Hematopoietic multipotent progenitor cell treated with erythropoietin and hydrocortisone succinate and interleukin-3 and kit ligand, for 8 days (in vitro differentiated cells): ENCODE measurements at regions not wholly inside any gene's neighbourhood (a gene's known extent, or its start where the extent isn't known, plus 50 kb on each side); places are given as distances from the start of the nearest gene placed in this dataset.

ENCODE experiments used
- DNase-seq: peaks from one replicate; pipeline ENCODE4 v3.0.0-alpha.2; 2015

- no peak for DNase-seq
Measured at GRCh38 chr9:109886041-109886440, 106.0 kb downstream of the PALM2AKAP2 start.

- no peak for DNase-seq
Measured at GRCh38 chr9:109886617-109887016, 106.6 kb downstream of the PALM2AKAP2 start.

GRCh38 chr9:109887079-109887478 lies 107.1 kb downstream of the PALM2AKAP2 start:
- DNase-seq, result no peak

GRCh38 chr9:109888695-109889094 lies 108.7 kb downstream of the PALM2AKAP2 start:
- DNase-seq, result no peak

GRCh38 chr9:109889456-109889855 lies 109.5 kb downstream of the PALM2AKAP2 start:
- DNase-seq, result no peak

DNA sequence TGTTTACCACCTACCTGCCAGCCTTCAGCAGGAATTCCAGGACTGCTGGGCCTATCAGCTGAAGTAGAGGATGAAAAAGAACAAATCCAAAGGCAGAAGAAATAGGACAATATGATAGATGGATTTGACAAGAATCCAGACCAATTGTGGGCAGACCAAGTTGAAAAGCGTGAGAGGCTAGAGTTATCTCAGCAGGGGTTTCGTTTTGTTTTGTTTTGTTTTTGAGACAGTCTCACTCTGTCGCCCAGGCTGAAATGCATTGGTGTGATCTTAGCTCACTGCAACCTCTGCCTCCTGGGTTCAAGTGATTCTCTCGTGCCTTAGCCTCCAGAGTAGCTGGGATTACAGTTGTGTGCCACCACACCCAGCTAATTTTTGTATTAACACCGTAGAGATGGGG lies 113.2 kb downstream of the PALM2AKAP2 start:
- no peak for DNase-seq

GRCh38 chr9:109894473-109894872 lies 114.5 kb downstream of the PALM2AKAP2 start:
- no peak for DNase-seq

DNA sequence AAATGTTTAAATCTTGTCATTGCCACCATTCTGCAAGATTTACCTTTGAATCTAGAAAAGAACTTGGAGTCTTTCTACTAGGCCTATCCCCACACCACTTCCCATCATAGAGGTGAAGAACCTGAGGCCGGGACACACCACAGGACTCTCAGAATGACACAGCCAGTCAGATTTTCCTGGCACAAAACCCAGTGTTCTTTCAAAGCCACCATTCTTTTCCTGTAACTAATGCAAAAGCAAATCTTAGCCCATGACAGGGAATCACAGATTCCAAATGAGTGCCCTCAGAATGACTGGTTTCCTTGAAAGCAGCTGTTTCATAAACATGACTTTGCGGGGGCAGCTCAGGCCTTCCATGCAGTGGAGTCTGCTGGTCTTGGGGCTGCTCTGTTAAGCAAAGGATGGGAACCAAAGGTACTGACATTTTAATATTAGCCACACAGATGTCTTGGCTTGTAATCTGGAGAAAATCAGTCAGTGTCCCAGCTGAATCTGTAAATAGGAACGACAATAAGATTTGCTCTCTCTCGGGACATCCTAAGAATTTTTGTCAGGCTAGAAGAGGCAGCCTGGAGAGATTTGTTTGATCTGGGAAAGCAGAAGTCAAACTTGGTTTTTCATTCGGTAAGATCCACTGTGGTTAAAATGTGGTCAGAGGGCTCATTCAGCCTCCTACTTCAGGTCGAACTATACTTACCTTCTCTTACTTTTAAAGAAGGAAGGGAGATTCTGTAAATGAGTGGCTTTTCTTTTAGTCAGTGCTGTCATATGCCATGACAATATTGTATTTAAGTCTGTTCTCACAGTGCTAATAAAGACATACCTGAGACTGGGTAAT lies 115.1 kb downstream of the PALM2AKAP2 start:
- DNase-seq, result no peak

GRCh38 chr9:109901201-109901600 lies 121.2 kb downstream of the PALM2AKAP2 start:
- DNase-seq, result no peak

DNA sequence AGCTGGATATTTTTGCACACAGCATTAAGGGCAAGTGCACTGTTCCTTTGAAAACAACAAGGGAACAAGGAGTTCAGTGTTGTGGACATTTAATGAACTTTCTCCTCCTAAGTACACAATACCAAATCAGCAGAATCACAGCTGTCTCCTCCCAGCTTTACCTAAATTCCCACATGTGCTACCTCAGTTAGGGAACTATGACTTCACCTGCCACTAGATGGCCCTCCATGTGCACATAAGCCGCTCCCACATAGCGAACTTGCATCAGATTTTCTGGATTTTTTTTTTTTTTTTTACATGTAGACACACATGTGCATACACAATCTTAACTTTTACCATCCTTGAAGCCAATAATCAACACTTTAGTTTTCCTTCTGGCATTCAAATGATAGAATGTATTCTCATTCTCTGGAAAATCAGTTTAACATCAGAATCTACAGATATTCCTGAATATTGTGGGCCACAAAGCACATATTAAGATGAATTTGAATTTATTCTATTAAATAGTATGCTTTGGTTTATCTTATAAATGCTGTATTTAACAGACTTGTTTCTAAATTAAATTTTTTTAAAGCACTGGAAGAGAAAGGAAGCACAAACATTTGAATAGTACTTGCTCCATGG lies 123.6 kb downstream of the PALM2AKAP2 start:
- DNase-seq, result peak; percentile 76

- DNase-seq, result no peak
Measured at GRCh38 chr9:109904666-109905065, 124.7 kb downstream of the PALM2AKAP2 start.

- no peak for DNase-seq
Measured at GRCh38 chr9:109905472-109905871, 125.5 kb downstream of the PALM2AKAP2 start.

GRCh38 chr9:109906766-109907382 lies 126.9 kb downstream of the PALM2AKAP2 start:
- DNase-seq, result no peak

DNA sequence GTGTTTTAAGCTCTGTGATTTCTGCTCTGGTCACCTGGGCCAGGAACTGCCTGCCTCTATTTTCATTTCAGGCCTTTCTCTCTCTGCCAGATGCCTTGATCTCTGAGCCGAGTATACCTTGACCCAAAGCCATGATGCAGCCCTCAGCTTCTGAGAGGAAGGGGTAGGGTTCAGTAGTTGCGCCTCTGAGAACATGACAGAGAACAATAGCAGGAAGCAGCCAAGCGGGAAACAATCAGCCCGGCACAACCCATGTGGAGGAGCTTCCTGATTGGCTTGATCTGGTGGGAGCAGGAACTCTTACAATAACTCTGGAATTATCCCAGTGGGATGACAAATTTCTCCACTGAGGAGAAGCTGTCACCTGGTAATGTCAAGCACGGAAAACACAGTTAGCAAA lies 127.4 kb downstream of the PALM2AKAP2 start:
- DNase-seq, result no peak

DNA sequence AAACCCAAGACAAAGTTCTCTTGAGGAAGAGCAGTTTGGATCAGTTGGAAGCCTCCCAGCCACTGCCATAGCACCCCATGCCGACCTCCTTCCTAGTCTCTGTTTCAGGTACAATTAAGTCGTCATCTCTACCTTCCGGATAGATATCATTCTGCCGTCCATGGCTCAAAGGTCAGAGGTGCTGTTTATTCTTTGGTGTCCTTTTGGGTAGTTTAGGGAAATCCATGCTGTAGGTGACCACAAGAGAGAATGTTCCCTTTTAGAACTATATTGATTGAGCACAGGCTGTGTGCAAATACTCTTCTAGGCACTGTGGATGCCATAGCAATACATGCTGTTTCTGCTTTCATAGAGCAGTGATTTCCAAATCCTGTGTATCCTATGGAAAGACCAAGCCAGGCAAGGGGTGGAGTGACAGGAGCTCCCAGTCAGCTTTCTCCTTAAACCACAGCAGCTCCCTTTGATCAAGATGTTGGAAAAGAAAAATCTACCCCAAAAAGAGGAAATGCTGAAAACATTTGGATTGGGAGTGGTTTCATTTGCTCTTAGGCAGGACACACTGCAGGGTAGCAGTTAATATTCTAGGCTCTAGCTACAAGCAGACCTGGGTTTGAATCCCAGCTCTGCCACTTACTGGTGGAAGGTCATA lies 127.9 kb downstream of the PALM2AKAP2 start:
- DNase-seq, result no peak

DNA sequence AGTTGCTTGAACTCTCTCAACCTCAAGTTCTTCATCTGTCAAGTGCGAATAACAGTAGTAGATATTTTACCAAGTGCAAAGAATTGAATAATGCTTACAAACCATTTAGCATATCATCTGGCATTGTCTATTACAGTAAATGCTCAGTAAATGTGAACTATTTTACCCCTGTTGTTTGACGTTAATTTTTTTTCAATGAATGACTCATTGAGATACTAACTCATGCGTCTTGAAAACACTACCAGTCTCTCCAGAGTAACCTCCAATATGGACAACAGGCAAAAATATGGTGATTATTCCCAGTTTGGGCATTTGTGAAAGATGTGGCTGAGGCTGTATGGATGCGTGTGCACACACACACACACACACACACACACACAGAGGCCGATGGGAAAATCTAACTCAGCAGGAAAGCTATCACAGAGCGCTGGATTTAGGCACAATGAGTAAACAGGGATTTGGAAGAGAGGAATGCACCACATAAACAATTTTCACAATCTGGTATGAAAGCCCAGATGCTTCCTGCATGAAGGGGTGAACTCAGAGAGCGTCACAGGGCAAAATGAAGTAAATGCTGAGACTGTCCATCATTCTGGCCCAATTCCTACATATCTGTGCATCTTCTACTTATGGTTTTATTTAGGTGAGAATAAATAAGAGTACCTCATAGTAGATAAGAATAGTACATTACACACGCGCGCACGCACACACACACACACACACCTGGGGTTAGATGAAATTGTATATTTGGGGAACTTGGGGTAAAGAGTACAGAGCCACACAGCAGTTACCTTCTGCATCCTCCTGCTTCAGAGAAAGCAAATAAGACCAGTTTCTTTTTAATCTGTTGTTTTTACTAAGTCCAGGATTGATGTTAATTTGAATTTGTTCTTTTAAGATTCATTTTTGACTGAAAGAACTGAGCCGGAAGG lies 128.7 kb downstream of the PALM2AKAP2 start:
- DNase-seq, result no peak

DNA sequence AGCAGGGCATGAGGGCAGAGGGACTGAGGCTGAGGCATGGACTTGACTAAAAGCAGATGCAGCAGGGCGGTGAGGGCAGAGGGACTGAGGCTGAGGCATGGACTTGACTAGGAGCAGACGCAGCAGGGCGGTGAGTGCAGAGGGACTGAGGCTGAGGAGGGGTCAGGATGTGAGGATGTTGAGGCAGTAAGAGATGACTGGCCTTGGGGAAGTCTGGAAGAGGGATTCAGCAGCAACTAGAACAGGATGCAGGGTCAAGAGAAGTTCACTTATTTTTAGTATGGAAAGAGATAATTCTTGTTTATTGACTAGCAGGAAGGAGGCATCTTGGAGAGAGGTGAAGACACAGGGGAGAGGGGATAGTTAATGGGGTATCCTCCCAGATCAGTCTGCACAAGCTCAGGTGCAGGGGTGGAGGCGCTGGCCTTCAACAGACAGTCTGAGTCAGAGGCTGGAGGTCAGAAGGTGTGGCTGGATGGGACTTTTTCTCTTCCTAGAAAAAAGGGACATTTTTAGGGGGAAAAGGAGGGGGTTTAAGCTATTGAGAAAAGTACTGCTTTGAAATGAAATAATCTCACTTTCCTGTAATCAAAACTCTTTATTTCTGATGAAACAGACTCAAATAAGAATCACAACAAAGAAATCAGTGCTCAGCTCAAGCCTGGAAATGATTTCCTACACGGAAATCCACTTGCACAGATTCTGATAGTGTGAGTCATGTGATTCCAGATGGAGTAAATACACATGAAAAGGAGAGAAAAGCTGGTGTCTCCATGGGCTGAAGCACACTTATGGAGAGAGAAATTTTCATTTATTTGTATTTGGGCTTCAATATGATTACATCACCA lies 130.9 kb downstream of the PALM2AKAP2 start:
- DNase-seq, result no peak

DNA sequence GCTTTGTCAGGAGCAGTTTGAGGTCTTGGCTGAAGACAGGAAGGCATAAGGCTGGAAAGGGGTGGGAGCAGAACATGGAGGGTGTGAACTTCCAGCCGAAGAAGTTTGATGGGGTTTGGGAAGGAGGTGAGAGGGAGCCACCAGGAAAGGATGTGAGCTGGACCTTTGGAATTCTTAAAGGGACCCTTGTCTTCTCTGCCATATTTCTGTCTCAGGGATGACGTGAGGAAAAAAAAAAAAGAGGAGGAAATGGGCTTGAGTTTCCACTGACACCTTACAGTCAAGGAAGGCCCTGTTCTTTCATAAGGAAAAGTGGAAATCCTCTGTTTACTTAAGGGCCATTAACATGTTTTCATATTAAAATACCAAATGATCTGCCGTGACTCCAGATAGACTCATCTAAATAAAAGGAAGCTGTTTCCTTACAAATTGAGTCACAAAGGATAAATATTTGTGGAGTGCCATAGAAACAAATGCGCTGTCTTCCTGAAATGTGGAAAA lies 132.1 kb downstream of the PALM2AKAP2 start:
- DNase-seq, result no peak

DNA sequence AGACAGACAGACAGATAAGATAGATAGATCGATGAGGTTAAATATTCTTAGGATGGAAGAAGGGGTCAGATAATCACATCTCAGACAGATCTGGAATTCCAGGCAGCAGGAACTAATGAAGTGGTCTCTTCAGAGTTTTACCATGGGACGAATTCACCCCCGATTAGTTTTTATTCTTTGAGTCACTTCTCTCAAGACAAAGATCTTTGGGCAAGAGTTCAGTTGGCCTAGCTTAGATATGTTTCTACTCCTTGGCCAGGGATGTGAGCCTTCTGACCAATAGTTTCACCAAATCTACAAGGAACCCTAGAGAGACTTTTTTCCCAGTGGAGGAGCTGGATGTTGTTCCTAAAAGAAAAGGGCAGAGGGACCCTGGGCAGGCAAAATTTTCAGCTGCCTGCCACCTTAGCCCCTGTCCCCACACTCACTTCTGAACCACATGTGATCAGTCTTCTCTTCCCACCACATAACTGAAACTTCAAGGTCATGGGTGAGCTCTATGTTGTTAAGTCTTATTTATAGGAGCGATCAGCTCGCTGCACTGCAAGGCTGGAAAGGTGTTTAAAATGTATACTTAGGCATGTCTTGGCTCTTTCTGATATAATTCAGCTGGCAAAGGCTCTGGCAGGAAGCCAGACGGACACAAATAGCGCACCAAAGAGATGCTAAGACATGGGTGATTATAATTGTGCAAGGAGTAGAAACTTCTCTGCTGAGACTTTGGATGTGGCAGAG lies 132.9 kb downstream of the PALM2AKAP2 start:
- no peak for DNase-seq

DNA sequence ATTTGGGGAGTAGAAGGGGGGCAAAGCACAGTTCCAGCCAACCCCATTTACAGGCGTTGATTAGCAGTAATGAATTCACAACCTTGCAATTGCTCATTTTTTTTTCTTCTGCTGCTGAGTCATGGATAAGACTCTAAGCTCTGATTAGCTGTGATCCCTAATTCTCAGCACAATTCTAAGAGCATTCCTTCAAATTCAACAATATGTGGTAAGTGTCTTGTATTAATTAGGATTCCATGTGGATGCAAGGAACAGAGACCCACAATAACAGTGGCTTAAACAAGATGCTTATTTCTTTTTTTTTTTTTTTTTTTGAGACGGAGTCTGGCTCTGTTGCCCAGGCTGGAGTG lies 133.4 kb downstream of the PALM2AKAP2 start:
- no peak for DNase-seq
